T47D (cell line): ENCODE measurements at regions not wholly inside any gene's neighbourhood (a gene's known extent, or its start where the extent isn't known, plus 50 kb on each side); places are given as distances from the start of the nearest gene placed in this dataset.
A peak's percentile ranks its signal among the peaks of the same experiment; 100 is the strongest.
"Not testable (repeated sequence)": the region's sequence is repeated elsewhere in the genome, so short reads cannot be mapped to it uniquely, and the experiment has no call there.

Experiments
- DNase-seq, 2 experiments: peaks; one replicate each; pipeline versions ENCODE4 v3.0.0 to v3.0.0-alpha.2; 2011 to 2012; ENCODE audit warnings: low read depth in 1 of 2, low spot score in 1 of 2
- JUND ChIP-seq: IDR thresholded peaks from 2 replicates; pipeline ENCODE4 v1.6.1; 2012; ENCODE audit warnings: low read depth
- in situ Hi-C: cut with HindIII; loops from 2 replicates; pipeline ENCODE4 v1.10.0; 2016; ENCODE audit warnings: low sequenced_read_pairs, low pct_unique_long_range_greater_than_20kb

DNA sequence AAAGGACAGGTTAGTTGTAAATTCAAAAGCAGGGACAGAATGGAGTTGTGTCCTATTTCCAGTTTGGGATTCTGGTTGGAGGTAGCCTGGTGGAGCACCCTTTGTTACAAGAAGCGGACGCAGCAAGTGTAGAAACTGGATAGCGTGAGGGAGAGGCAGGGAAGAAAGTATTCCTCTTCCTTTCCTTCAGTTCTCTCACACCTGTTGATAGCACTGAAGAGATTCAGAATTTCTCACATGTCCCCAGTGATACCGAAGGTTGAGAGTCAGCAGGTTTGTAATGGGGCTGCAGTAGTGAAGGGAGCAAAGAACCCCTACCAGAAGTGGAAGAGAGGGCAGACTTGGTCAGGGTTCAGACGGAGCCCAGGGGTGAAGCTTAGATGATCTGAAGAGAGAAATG, 399.2 kb downstream of the SPRY2 start:
- in situ Hi-C loops: no loop called here
- no peak for DNase-seq
- TF ChIP-seq JUND: no peak

GRCh38 chr13:79939689-79940088, 401.2 kb downstream of the SPRY2 start:
- DNase-seq: no peak
- TF ChIP-seq JUND: no peak
- in situ Hi-C loops: no loop called here

DNA sequence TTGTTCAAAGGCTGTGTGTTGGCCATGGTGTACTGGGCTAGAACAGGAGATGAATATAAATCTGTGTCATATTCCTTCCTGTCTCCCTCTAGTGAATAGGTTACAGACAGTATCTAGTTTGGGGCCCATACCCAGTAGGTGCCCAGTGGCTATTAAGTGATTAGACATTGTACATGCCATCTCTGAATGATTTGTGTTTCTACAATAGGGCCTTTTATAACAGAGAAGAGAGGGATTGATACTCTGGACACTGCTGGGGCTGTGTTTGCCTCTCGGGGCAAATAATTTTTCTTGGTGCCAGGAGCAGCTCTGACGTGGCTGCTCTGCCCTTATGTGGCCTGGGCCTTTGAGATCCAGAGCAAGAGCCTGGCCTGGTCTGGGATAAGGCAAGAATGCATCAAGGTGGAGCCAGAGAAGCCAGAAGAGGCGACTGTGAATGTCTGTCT, 403.1 kb downstream of the SPRY2 start:
- DNase-seq: no peak
- in situ Hi-C loops: no loop called here
- TF ChIP-seq JUND: no peak

- DNase-seq: no peak
- in situ Hi-C loops: no loop called here
- no peak for TF ChIP-seq JUND
Observed at GRCh38 chr13:79937311-79937710, 403.6 kb downstream of the SPRY2 start.

DNA sequence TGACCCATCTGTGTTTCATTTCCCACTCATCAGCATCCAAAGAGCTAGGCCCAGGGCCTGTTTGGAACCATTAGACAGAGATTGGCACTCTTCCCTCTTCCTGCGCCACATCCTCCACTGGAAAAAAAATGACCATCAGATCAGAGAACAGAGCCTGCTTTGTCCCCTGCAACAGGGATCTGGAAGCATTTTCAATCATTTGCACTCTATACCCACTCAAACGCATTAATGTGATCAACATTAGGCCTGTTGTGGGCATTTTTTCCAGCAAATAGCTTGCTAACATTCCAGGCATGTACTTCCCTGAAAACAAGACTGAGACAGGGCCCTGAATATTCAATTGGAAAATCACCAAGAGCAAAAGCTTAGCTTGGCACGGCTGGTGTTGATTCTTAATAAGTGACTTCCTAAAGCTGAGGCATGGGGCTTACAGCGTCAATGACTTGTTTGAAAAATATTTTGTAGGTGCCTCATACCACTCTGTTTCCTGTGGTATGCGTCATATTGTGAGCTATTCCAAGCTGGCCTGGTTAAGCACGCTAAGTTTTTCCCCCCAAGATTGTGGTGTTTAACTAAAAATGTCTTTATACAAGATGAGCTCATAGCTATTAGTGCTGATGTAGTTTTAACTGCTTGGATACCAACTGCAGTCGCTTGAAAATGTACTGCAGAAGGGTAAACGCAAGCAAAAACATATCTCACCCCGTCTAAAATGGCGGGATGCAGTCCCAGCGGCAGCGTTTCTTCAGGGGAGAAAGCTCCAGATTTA, 404.4 kb downstream of the SPRY2 start:
- TF ChIP-seq JUND: no peak
- in situ Hi-C loops: no loop called here
- DNase-seq: no peak

GRCh38 chr13:79935121-79935520, 405.8 kb downstream of the SPRY2 start:
- in situ Hi-C loops: no loop called here
- no peak for DNase-seq
- TF ChIP-seq JUND: no peak

GRCh38 chr13:79933389-79933788, 407.5 kb downstream of the SPRY2 start:
- in situ Hi-C loops: no loop called here

GRCh38 chr13:79932556-79932955, 408.4 kb downstream of the SPRY2 start:
- in situ Hi-C loops: no loop called here
- DNase-seq: no peak

More at GRCh38 chr13:79933389-79933788, 407.5 kb downstream of the SPRY2 start:
- DNase-seq: peak in 1 of 2 experiments; percentile 3
- no peak for TF ChIP-seq JUND

GRCh38 chr13:79923973-79924556, 416.9 kb downstream of the SPRY2 start:
- in situ Hi-C loops, DNase-seq: not testable (repeated sequence)

More at GRCh38 chr13:79932556-79932955, 408.4 kb downstream of the SPRY2 start:
- no peak for TF ChIP-seq JUND

DNA sequence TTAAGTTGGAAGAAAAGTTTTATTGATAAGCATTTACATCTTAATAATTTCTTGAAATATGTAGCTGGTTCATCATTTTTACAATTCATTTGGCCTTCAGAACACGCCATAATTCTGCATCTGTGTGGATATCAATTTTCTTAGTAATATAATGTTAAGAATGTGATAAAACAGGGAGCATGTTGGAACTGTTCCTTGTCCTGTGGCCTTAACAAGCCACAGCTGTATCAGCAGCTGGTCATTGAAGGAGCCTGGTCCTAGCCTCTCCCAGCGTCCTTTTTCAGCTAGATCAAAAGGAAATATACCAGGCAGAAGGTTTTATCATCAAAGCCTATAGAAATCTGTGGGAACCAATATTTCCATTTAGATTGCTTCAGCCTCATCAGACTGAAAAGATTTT, 421.8 kb downstream of the SPRY2 start:
- in situ Hi-C loops: no loop called here
- TF ChIP-seq JUND: no peak
- no peak for DNase-seq

GRCh38 chr13:79918620-79919019, 422.3 kb downstream of the SPRY2 start:
- in situ Hi-C loops: no loop called here

DNA sequence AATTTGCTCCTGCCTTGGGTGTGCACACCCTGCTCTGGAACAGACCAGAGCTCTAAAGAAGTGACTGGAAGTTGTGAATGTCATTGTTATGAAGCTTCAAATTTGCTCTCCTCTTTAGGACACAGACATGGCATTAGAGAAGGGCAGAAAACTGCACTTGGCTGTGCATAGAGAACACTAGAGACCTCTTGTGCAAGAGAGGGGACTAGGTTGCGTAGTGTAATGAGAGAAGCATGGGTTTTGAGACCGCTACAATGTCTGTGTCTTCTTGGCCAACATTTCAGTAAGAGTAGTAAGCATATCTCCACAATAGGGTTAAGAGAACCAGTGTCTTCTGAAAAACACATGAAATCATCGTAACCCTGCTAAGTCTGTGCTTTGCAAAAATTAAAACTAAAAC, 423.3 kb downstream of the SPRY2 start:
- no peak for DNase-seq
- TF ChIP-seq JUND: no peak
- in situ Hi-C loops: no loop called here

More at GRCh38 chr13:79918620-79919019, 422.3 kb downstream of the SPRY2 start:
- DNase-seq: no peak
- TF ChIP-seq JUND: no peak

GRCh38 chr13:79915114-79915811, 425.7 kb downstream of the SPRY2 start:
- no peak for DNase-seq
- in situ Hi-C loops: no loop called here
- no peak for TF ChIP-seq JUND
